Lower lobe of right lung (tissue), 2 donors: ENCODE measurements at regions not wholly inside any gene's neighbourhood (a gene's known extent, or its start where the extent isn't known, plus 50 kb on each side); places are given as distances from the start of the nearest gene placed in this dataset.
"Not testable (repeated sequence)": the region's sequence is repeated elsewhere in the genome, so short reads cannot be mapped to it uniquely, and the experiment has no call there.

ENCODE experiments used
- ATAC-seq, 2 donors: fragments of 200-7000 bp; cut with Tn5 transposase; one replicate each; pipeline ENCODE4 v1.9.1; 2020 to 2022; ENCODE audit warnings: mild to moderate bottlenecking in 2 of 2, moderate library complexity in 2 of 2
- DNase-seq: peaks from one replicate; pipeline ENCODE4 v3.0.0-alpha.2; 2020
- H3K27ac ChIP-seq: fragments of 200-600 bp; one replicate; pipeline ENCODE4 v1.8.0; 2022
- H3K27me3 ChIP-seq: fragments of 200-600 bp; one replicate; pipeline ENCODE4 v1.8.0; 2022; ENCODE audit warnings: low read depth
- H3K36me3 ChIP-seq: fragments of 200-600 bp; one replicate; pipeline ENCODE4 v1.8.0; 2022; ENCODE audit warnings: mild to moderate bottlenecking
- H3K4me1 ChIP-seq: fragments of 200-600 bp; one replicate; pipeline ENCODE4 v1.8.0; 2022
- H3K4me3 ChIP-seq: fragments of 200-600 bp; one replicate; pipeline ENCODE4 v1.8.0; 2022; ENCODE audit warnings: mild to moderate bottlenecking
- H3K9me3 ChIP-seq: fragments of 200-600 bp; one replicate; pipeline ENCODE4 v1.8.0; 2022
- intact Hi-C: fragments of 100-400 bp; cut with DNase I; formaldehyde crosslinking; loops from one replicate; pipeline ENCODE4 v1.11.0; 2022
- TF ChIP-seq, protein P1 (sequence below): fragments of 200-600 bp; IDR thresholded peaks from one replicate; pipeline ENCODE4 v1.8.0; 2022; ENCODE audit warnings: antibody characterized with exemption, mild to moderate bottlenecking
- donor health status: DM: no; HTN: yes; CAD: no; lungs with severe emphysema.

DNA sequence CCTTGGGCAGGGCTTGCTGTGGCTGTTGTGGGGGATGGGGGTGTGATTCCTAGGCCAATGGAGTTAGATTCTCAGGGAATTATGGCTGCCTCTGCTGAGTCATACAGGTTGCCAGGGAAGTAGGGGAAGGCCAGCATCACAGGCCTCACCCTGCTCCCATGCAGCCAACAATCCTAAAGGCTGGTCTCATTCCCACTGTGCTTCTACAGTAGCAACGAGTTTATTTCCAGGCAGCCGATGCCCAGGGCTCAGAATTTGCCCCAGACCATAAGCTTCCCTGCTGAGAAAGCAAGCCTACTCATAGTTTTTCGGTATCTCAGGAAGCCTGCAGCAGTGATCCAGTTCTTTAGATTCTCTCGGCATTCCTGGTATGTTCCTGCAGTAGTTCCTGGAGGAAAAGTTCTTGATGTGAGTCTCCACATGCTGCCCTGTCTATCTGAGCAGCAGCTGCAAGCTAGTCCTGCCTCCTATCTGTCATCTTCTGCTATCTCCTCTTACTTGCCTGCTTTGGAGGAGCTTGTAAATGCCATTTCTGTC is 59.3 kb upstream of the SELENOP start:
- Histone ChIP-seq H3K27me3 (no peaks in the 10 kb centered on the region), H3K9me3 (no peaks in the 10 kb centered on the region), H3K36me3 (no peaks in the 10 kb centered on the region), H3K4me3 (no peak overlapping the region), H3K27ac (no peak overlapping the region), H3K4me1 (peaks cover 6% of the 10 kb centered on the region)
- intact Hi-C loops, result no loop called here
- ATAC-seq (no peak), DNase-seq (no peak)
- TF ChIP-seq, protein P1, sequence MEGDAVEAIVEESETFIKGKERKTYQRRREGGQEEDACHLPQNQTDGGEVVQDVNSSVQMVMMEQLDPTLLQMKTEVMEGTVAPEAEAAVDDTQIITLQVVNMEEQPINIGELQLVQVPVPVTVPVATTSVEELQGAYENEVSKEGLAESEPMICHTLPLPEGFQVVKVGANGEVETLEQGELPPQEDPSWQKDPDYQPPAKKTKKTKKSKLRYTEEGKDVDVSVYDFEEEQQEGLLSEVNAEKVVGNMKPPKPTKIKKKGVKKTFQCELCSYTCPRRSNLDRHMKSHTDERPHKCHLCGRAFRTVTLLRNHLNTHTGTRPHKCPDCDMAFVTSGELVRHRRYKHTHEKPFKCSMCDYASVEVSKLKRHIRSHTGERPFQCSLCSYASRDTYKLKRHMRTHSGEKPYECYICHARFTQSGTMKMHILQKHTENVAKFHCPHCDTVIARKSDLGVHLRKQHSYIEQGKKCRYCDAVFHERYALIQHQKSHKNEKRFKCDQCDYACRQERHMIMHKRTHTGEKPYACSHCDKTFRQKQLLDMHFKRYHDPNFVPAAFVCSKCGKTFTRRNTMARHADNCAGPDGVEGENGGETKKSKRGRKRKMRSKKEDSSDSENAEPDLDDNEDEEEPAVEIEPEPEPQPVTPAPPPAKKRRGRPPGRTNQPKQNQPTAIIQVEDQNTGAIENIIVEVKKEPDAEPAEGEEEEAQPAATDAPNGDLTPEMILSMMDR, result no peak

DNA sequence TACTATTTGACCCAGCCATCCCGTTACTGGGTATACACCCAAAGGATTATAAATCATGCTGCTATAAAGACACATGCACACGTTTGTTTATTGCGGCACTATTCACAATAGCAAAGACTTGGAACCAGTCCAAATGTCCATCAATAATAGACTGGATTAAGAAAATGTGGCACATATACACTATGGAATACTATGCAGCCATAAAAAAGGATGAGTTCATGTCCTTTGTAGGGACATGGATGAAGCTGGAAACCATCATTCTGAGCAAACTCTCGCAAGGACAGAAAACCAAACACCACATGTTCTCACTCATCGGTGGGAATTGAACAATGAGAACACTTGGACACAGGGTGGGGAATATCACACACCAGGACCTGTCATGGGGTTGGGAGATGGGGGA is 56.7 kb upstream of the SELENOP start:
- H3K9me3 ChIP-seq, H3K27ac ChIP-seq, H3K36me3 ChIP-seq, H3K27me3 ChIP-seq, intact Hi-C loops, ATAC-seq, H3K4me1 ChIP-seq, H3K4me3 ChIP-seq, DNase-seq: not testable (repeated sequence)

GRCh38 chr5:42864749-42865148 is 53.1 kb upstream of the SELENOP start:
- H3K27me3 ChIP-seq, DNase-seq, H3K27ac ChIP-seq, H3K9me3 ChIP-seq, H3K36me3 ChIP-seq, H3K4me3 ChIP-seq, intact Hi-C loops, ATAC-seq, H3K4me1 ChIP-seq: not testable (repeated sequence)
